Activated naive CD4-positive, alpha-beta T cell treated with anti-CD3 and anti-CD28 coated beads, Interleukin-2, amount 50 U/mL, for 24 hours (primary cell): ENCODE measurements at regions not wholly inside any gene's neighbourhood (a gene's known extent, or its start where the extent isn't known, plus 50 kb on each side); places are given as distances from the start of the nearest gene placed in this dataset.

Source experiments
- H3K27ac Mint-ChIP-seq: one replicate; pipeline ENCODE4 v1.8.0; 2021; ENCODE audit warnings: mild to moderate bottlenecking, mixed read lengths
- H3K27me3 Mint-ChIP-seq: one replicate; pipeline ENCODE4 v1.8.0; 2021; ENCODE audit warnings: mixed read lengths
- H3K36me3 Mint-ChIP-seq: one replicate; pipeline ENCODE4 v1.8.0; 2021; ENCODE audit warnings: mixed read lengths
- H3K4me1 Mint-ChIP-seq: one replicate; pipeline ENCODE4 v1.8.0; 2021; ENCODE audit warnings: mixed read lengths
- H3K4me3 Mint-ChIP-seq: one replicate; pipeline ENCODE4 v1.8.0; 2021; ENCODE audit warnings: mild to moderate bottlenecking, mixed read lengths
- H3K9me3 Mint-ChIP-seq: one replicate; pipeline ENCODE4 v1.8.0; 2021; ENCODE audit warnings: mixed read lengths

GRCh38 chr18:6576718-6577375 lies 152.7 kb upstream of the ARHGAP28 start:
- Mint-ChIP-seq H3K36me3 (no peaks in the 10 kb centered on the region), H3K27ac (no peak overlapping the region), H3K27me3 (no peaks in the 10 kb centered on the region), H3K9me3 (peaks cover 7% of the 10 kb centered on the region), H3K4me3 (no peak overlapping the region), H3K4me1 (no peaks in the 10 kb centered on the region)

- Mint-ChIP-seq H3K4me1 (no peaks in the 10 kb centered on the region), H3K27me3 (no peaks in the 10 kb centered on the region), H3K36me3 (no peaks in the 10 kb centered on the region), H3K4me3 (no peak overlapping the region), H3K9me3 (peaks cover 7% of the 10 kb centered on the region), H3K27ac (no peak overlapping the region)
Measured at GRCh38 chr18:6578686-6579085, 150.8 kb upstream of the ARHGAP28 start.

GRCh38 chr18:6579486-6579885 lies 150.0 kb upstream of the ARHGAP28 start:
- Mint-ChIP-seq H3K36me3 (no peaks in the 10 kb centered on the region), H3K27me3 (no peaks in the 10 kb centered on the region), H3K9me3 (peaks cover 7% of the 10 kb centered on the region), H3K27ac (no peak overlapping the region), H3K4me1 (no peaks in the 10 kb centered on the region), H3K4me3 (no peak overlapping the region)

- no peak overlapping the region for H3K27ac Mint-ChIP-seq
- H3K4me3 Mint-ChIP-seq, result no peak overlapping the region
- H3K4me1 Mint-ChIP-seq, result no peaks in the 10 kb centered on the region
- H3K36me3 Mint-ChIP-seq, result no peaks in the 10 kb centered on the region
- peaks cover 7% of the 10 kb centered on the region for H3K9me3 Mint-ChIP-seq
- no peaks in the 10 kb centered on the region for H3K27me3 Mint-ChIP-seq
Measured at GRCh38 chr18:6580401-6580800, 149.1 kb upstream of the ARHGAP28 start.

- Mint-ChIP-seq H3K9me3 (peaks cover 5% of the 10 kb centered on the region), H3K4me1 (no peaks in the 10 kb centered on the region), H3K4me3 (no peak overlapping the region), H3K27me3 (no peaks in the 10 kb centered on the region), H3K27ac (no peak overlapping the region), H3K36me3 (no peaks in the 10 kb centered on the region)
Measured at GRCh38 chr18:6589923-6590322, 139.6 kb upstream of the ARHGAP28 start.

GRCh38 chr18:6590326-6590725 lies 139.2 kb upstream of the ARHGAP28 start:
- Mint-ChIP-seq H3K27me3 (no peaks in the 10 kb centered on the region), H3K27ac (no peak overlapping the region), H3K9me3 (peaks cover 5% of the 10 kb centered on the region), H3K4me3 (no peak overlapping the region), H3K4me1 (no peaks in the 10 kb centered on the region), H3K36me3 (no peaks in the 10 kb centered on the region)

GRCh38 chr18:6591491-6591890 lies 138.0 kb upstream of the ARHGAP28 start:
- Mint-ChIP-seq H3K4me1 (no peaks in the 10 kb centered on the region), H3K27me3 (no peaks in the 10 kb centered on the region), H3K9me3 (peaks cover 1% of the 10 kb centered on the region), H3K27ac (no peak overlapping the region), H3K36me3 (no peaks in the 10 kb centered on the region), H3K4me3 (no peak overlapping the region)

- Mint-ChIP-seq H3K9me3 (no peaks in the 10 kb centered on the region), H3K27ac (no peak overlapping the region), H3K4me1 (no peaks in the 10 kb centered on the region), H3K36me3 (no peaks in the 10 kb centered on the region), H3K4me3 (no peak overlapping the region), H3K27me3 (no peaks in the 10 kb centered on the region)
Measured at GRCh38 chr18:6592522-6592921, 137.0 kb upstream of the ARHGAP28 start.

- Mint-ChIP-seq H3K9me3 (no peaks in the 10 kb centered on the region), H3K27me3 (no peaks in the 10 kb centered on the region), H3K4me3 (no peak overlapping the region), H3K27ac (no peak overlapping the region), H3K4me1 (no peaks in the 10 kb centered on the region), H3K36me3 (no peaks in the 10 kb centered on the region)
Measured at GRCh38 chr18:6593142-6593885, 136.2 kb upstream of the ARHGAP28 start.

GRCh38 chr18:6595666-6596065 lies 133.8 kb upstream of the ARHGAP28 start:
- no peak overlapping the region for H3K4me3 Mint-ChIP-seq
- no peaks in the 10 kb centered on the region for H3K36me3 Mint-ChIP-seq

GRCh38 chr18:6598657-6599056 lies 130.9 kb upstream of the ARHGAP28 start:
- Mint-ChIP-seq H3K27ac (no peak overlapping the region), H3K9me3 (no peaks in the 10 kb centered on the region), H3K4me1 (no peaks in the 10 kb centered on the region), H3K36me3 (no peaks in the 10 kb centered on the region), H3K27me3 (no peaks in the 10 kb centered on the region), H3K4me3 (no peak overlapping the region)

More at GRCh38 chr18:6595666-6596065, 133.8 kb upstream of the ARHGAP28 start:
- H3K4me1 Mint-ChIP-seq, result no peaks in the 10 kb centered on the region
- H3K9me3 Mint-ChIP-seq, result no peaks in the 10 kb centered on the region
- no peak overlapping the region for H3K27ac Mint-ChIP-seq
- H3K27me3 Mint-ChIP-seq, result no peaks in the 10 kb centered on the region

- Mint-ChIP-seq H3K27me3 (no peaks in the 10 kb centered on the region), H3K36me3 (no peaks in the 10 kb centered on the region), H3K4me3 (no peak overlapping the region), H3K4me1 (no peaks in the 10 kb centered on the region), H3K27ac (no peak overlapping the region), H3K9me3 (no peaks in the 10 kb centered on the region)
Measured at GRCh38 chr18:6600667-6601167, 128.8 kb upstream of the ARHGAP28 start.

- Mint-ChIP-seq H3K27me3 (no peaks in the 10 kb centered on the region), H3K9me3 (no peaks in the 10 kb centered on the region), H3K4me3 (no peak overlapping the region), H3K4me1 (no peaks in the 10 kb centered on the region), H3K36me3 (no peaks in the 10 kb centered on the region), H3K27ac (no peak overlapping the region)
Measured at GRCh38 chr18:6601241-6601640, 128.3 kb upstream of the ARHGAP28 start.

GRCh38 chr18:6602365-6602764 lies 127.2 kb upstream of the ARHGAP28 start:
- Mint-ChIP-seq H3K27ac (no peak overlapping the region), H3K27me3 (no peaks in the 10 kb centered on the region), H3K36me3 (no peaks in the 10 kb centered on the region), H3K4me1 (no peaks in the 10 kb centered on the region), H3K4me3 (no peak overlapping the region), H3K9me3 (no peaks in the 10 kb centered on the region)

- no peak overlapping the region for H3K27ac Mint-ChIP-seq
Measured at GRCh38 chr18:6604573-6604941, 125.0 kb upstream of the ARHGAP28 start.

GRCh38 chr18:6605115-6605869 lies 124.2 kb upstream of the ARHGAP28 start:
- Mint-ChIP-seq H3K4me1 (no peaks in the 10 kb centered on the region), H3K27ac (no peak overlapping the region), H3K4me3 (no peak overlapping the region), H3K36me3 (no peaks in the 10 kb centered on the region), H3K9me3 (no peaks in the 10 kb centered on the region), H3K27me3 (no peaks in the 10 kb centered on the region)

More at GRCh38 chr18:6604573-6604941, 125.0 kb upstream of the ARHGAP28 start:
- Mint-ChIP-seq H3K36me3 (no peaks in the 10 kb centered on the region), H3K27me3 (no peaks in the 10 kb centered on the region), H3K4me3 (no peak overlapping the region), H3K4me1 (no peaks in the 10 kb centered on the region), H3K9me3 (no peaks in the 10 kb centered on the region)
